Loucy (cell line): ENCODE measurements at regions not wholly inside any gene's neighbourhood (a gene's known extent, or its start where the extent isn't known, plus 50 kb on each side); places are given as distances from the start of the nearest gene placed in this dataset.

Experiments used
- H2AFZ ChIP-seq: fragments of 200-600 bp; sonication (generic); 2 replicates; pipeline ENCODE4 v1.6.0; 2016; ENCODE audit warnings: antibody characterized with exemption, mild to moderate bottlenecking, low read length, moderate library complexity
- H3F3A ChIP-seq: fragments of 200-600 bp; 2 replicates; pipeline ENCODE4 v1.6.0; 2016; ENCODE audit warnings: antibody characterized with exemption, low read depth, mild to moderate bottlenecking
- H3K27me3 ChIP-seq: fragments of 200-600 bp; sonication (generic); 2 replicates; pipeline ENCODE4 v1.6.1; 2014; ENCODE audit warnings: low read length, mild to moderate bottlenecking; ENCODE audit not compliant: insufficient read depth, poor library complexity, severe bottlenecking
- H3K36me3 ChIP-seq: fragments of 200-600 bp; sonication (generic); 2 replicates; pipeline ENCODE4 v1.6.1; 2016; ENCODE audit warnings: low read length; ENCODE audit not compliant: insufficient read depth
- H3K4me1 ChIP-seq: fragments of 200-600 bp; sonication (generic); 2 replicates; pipeline ENCODE4 v1.5.1; 2014; ENCODE audit warnings: low read length, mild to moderate bottlenecking; ENCODE audit not compliant: insufficient read depth, poor library complexity, severe bottlenecking
- H3K4me2 ChIP-seq: fragments of 200-600 bp; sonication (generic); 2 replicates; pipeline ENCODE4 v1.6.0; 2014; ENCODE audit warnings: antibody characterized with exemption, low read length, low read depth, mild to moderate bottlenecking; ENCODE audit not compliant: poor library complexity, severe bottlenecking
- H3K4me3 ChIP-seq: fragments of 200-600 bp; sonication (generic); 2 replicates; pipeline ENCODE4 v1.5.1; 2014; ENCODE audit warnings: low read length, mild to moderate bottlenecking, mixed read lengths; ENCODE audit not compliant: poor library complexity, severe bottlenecking
- H3K79me2 ChIP-seq: fragments of 200-600 bp; sonication (generic); 2 replicates; pipeline ENCODE4 v1.6.1; 2014; ENCODE audit warnings: low read length; ENCODE audit not compliant: insufficient read depth
- H3K9ac ChIP-seq: fragments of 200-600 bp; sonication (generic); 2 replicates; pipeline ENCODE4 v1.6.0; 2014; ENCODE audit warnings: mild to moderate bottlenecking, low read depth, low read length, moderate library complexity; ENCODE audit not compliant: poor library complexity, severe bottlenecking
- H3K9me2 ChIP-seq: fragments of 200-600 bp; sonication (generic); replicated peaks from 2 replicates; pipeline ENCODE4 v1.6.1; 2016; ENCODE audit warnings: low read depth, low read length, mixed read lengths
- H3K9me3 ChIP-seq: fragments of 200-600 bp; sonication (generic); 2 replicates; pipeline ENCODE4 v1.6.1; 2014; ENCODE audit warnings: mild to moderate bottlenecking, antibody characterized with exemption, low read length, low read depth; ENCODE audit not compliant: insufficient read depth
- H4K20me1 ChIP-seq: fragments of 200-600 bp; sonication (generic); 2 replicates; pipeline ENCODE4 v1.6.0; 2014; ENCODE audit warnings: antibody characterized with exemption, low read length, mild to moderate bottlenecking; ENCODE audit not compliant: insufficient read depth, poor library complexity, severe bottlenecking
- CTCF ChIP-seq: fragments of 200-600 bp; sonication (generic); conservative IDR thresholded peaks from 2 replicates; pipeline ENCODE4 v1.5.1; 2014; ENCODE audit warnings: mild to moderate bottlenecking, antibody characterized with exemption, low read length
- EZH2phosphoT487 ChIP-seq: fragments of 200-600 bp; IDR thresholded peaks from 2 replicates; pipeline ENCODE4 v1.6.1; 2018; ENCODE audit warnings: antibody characterized with exemption, mild to moderate bottlenecking, moderate library complexity, borderline replicate concordance

DNA sequence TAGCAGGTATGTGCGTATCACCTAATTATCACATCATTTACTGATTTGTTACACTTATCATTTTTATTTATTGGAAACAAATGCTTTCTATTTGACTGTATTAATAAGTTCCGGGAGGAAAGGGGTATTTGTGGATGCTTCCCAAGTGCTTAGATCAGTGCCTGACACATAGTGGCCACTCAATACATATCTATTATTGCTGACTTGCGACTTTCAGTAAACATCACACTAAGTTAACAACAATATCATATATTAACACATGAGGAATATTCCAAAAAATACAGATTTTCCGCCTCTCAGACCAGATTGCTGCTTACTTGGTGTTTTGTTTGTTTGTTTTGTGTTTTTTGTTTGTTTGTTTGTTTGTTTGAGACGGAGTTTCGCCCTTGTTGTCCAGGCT lies 52.6 kb upstream of the ZFP42 start:
- Histone ChIP-seq H3K27me3 (no peaks in the 10 kb centered on the region), H3K36me3 (no peaks in the 10 kb centered on the region), H3K79me2 (no peaks in the 10 kb centered on the region), H3K4me2 (no peak overlapping the region), H3K9ac (no peak overlapping the region), H2AFZ (no peak overlapping the region), H3K9me2 (no peaks in the 10 kb centered on the region), H3K4me1 (no peaks in the 10 kb centered on the region), H3K4me3 (no peak overlapping the region), H3K9me3 (peaks cover 9% of the 10 kb centered on the region; the same call in 1 of the 2 replicates), H4K20me1 (no peaks in the 10 kb centered on the region), H3F3A (no peaks in the 10 kb centered on the region)
- no peak for TF ChIP-seq EZH2phosphoT487
- no peak for TF ChIP-seq CTCF

GRCh38 chr4:187944179-187944578 lies 51.4 kb upstream of the ZFP42 start:
- H3K36me3 ChIP-seq, result no peaks in the 10 kb centered on the region
- no peaks in the 10 kb centered on the region for H3K4me1 ChIP-seq
- no peak overlapping the region for H3K4me2 ChIP-seq
- H3F3A ChIP-seq, result no peaks in the 10 kb centered on the region
- H3K4me3 ChIP-seq, result no peak overlapping the region
- no peaks in the 10 kb centered on the region for H3K27me3 ChIP-seq
- H2AFZ ChIP-seq, result no peak overlapping the region
- H3K9ac ChIP-seq, result no peak overlapping the region
- no peaks in the 10 kb centered on the region for H3K79me2 ChIP-seq
- no peaks in the 10 kb centered on the region for H4K20me1 ChIP-seq
- H3K9me2 ChIP-seq, result no peaks in the 10 kb centered on the region
- H3K9me3 ChIP-seq, result peaks cover 3% of the 10 kb centered on the region; the same call in 1 of the 2 replicates
- TF ChIP-seq EZH2phosphoT487 (no peak), CTCF (no peak)
